ENCODE measurements at regions not wholly inside any gene's neighbourhood (a gene's known extent, or its start where the extent isn't known, plus 50 kb on each side); places are given as distances from the start of the nearest gene placed in this dataset.
A peak's percentile ranks its signal among the peaks of the same experiment; 100 is the strongest.
"Not testable (repeated sequence)": the region's sequence is repeated elsewhere in the genome, so short reads cannot be mapped to it uniquely, and the experiment has no call there.

- Histone ChIP-seq H3K27me3 (ENCODE audit: control insufficient read depth in 3 of 3, insufficient read depth in 3 of 3, low read length in 3 of 3) (no peaks in the 10 kb centered on the region), H3K9ac (ENCODE audit: low read depth in 1 of 3, low read length in 3 of 3) (no peak overlapping the region), H3K4me1 (ENCODE audit: control insufficient read depth in 3 of 3, insufficient read depth in 3 of 3, low read length in 3 of 3) (peaks cover 0 to 2% (median 0%) of the 10 kb centered on the region in 3 donors), H3K27ac (ENCODE audit: low read depth, low read length) (peak overlapping the region; percentile 58), H3K36me3 (ENCODE audit: control insufficient read depth in 3 of 3, insufficient read depth in 3 of 3, low read length in 3 of 3) (no peaks in the 10 kb centered on the region), H3K9me3 (ENCODE audit: control insufficient read depth in 3 of 3, low read length in 3 of 3) (no peaks in the 10 kb centered on the region), H3K4me3 (ENCODE audit: low read length in 3 of 3) (no peak overlapping the region)
Measured at GRCh38 chr3:153221748-153222162, 59.7 kb downstream of the RAP2B start.

GRCh38 chr3:153226877-153227276 lies 64.9 kb downstream of the RAP2B start:
- not testable (repeated sequence) for H3K36me3 ChIP-seq (ENCODE audit: control insufficient read depth in 3 of 3, insufficient read depth in 3 of 3, low read length in 3 of 3); H3K9ac ChIP-seq (ENCODE audit: low read depth in 1 of 3, low read length in 3 of 3); H3K27me3 ChIP-seq (ENCODE audit: control insufficient read depth in 3 of 3, insufficient read depth in 3 of 3, low read length in 3 of 3); H3K9me3 ChIP-seq (ENCODE audit: control insufficient read depth in 3 of 3, low read length in 3 of 3); H3K27ac ChIP-seq (ENCODE audit: low read depth, low read length); H3K4me3 ChIP-seq (ENCODE audit: low read length in 3 of 3); H3K4me1 ChIP-seq (ENCODE audit: control insufficient read depth in 3 of 3, insufficient read depth in 3 of 3, low read length in 3 of 3)

GRCh38 chr3:153230427-153230826 lies 68.4 kb downstream of the RAP2B start:
- not testable (repeated sequence) for H3K4me3 ChIP-seq (ENCODE audit: low read length in 3 of 3); H3K36me3 ChIP-seq (ENCODE audit: control insufficient read depth in 3 of 3, insufficient read depth in 3 of 3, low read length in 3 of 3); H3K4me1 ChIP-seq (ENCODE audit: control insufficient read depth in 3 of 3, insufficient read depth in 3 of 3, low read length in 3 of 3)

GRCh38 chr3:153231245-153231644 lies 69.2 kb downstream of the RAP2B start:
- H3K27ac ChIP-seq (ENCODE audit: low read depth, low read length); H3K27me3 ChIP-seq (ENCODE audit: control insufficient read depth in 3 of 3, insufficient read depth in 3 of 3, low read length in 3 of 3); H3K36me3 ChIP-seq (ENCODE audit: control insufficient read depth in 3 of 3, insufficient read depth in 3 of 3, low read length in 3 of 3); H3K9ac ChIP-seq (ENCODE audit: low read depth in 1 of 3, low read length in 3 of 3); H3K4me1 ChIP-seq (ENCODE audit: control insufficient read depth in 3 of 3, insufficient read depth in 3 of 3, low read length in 3 of 3); H3K4me3 ChIP-seq (ENCODE audit: low read length in 3 of 3); H3K9me3 ChIP-seq (ENCODE audit: control insufficient read depth in 3 of 3, low read length in 3 of 3): not testable (repeated sequence)

More at GRCh38 chr3:153230427-153230826, 68.4 kb downstream of the RAP2B start:
- H3K9me3 ChIP-seq (ENCODE audit: control insufficient read depth in 3 of 3, low read length in 3 of 3); H3K27ac ChIP-seq (ENCODE audit: low read depth, low read length); H3K9ac ChIP-seq (ENCODE audit: low read depth in 1 of 3, low read length in 3 of 3); H3K27me3 ChIP-seq (ENCODE audit: control insufficient read depth in 3 of 3, insufficient read depth in 3 of 3, low read length in 3 of 3): not testable (repeated sequence)

- not testable (repeated sequence) for H3K4me3 ChIP-seq (ENCODE audit: low read length in 3 of 3); H3K27me3 ChIP-seq (ENCODE audit: control insufficient read depth in 3 of 3, insufficient read depth in 3 of 3, low read length in 3 of 3); H3K9me3 ChIP-seq (ENCODE audit: control insufficient read depth in 3 of 3, low read length in 3 of 3); H3K4me1 ChIP-seq (ENCODE audit: control insufficient read depth in 3 of 3, insufficient read depth in 3 of 3, low read length in 3 of 3); H3K9ac ChIP-seq (ENCODE audit: low read depth in 1 of 3, low read length in 3 of 3); H3K27ac ChIP-seq (ENCODE audit: low read depth, low read length); H3K36me3 ChIP-seq (ENCODE audit: control insufficient read depth in 3 of 3, insufficient read depth in 3 of 3, low read length in 3 of 3)
Measured at GRCh38 chr3:153232050-153232752, 70.2 kb downstream of the RAP2B start.

- no peaks in the 10 kb centered on the region for H3K36me3 ChIP-seq (ENCODE audit: control insufficient read depth in 3 of 3, insufficient read depth in 3 of 3, low read length in 3 of 3)
- no peaks in the 10 kb centered on the region for H3K9me3 ChIP-seq (ENCODE audit: control insufficient read depth in 3 of 3, low read length in 3 of 3)
- H3K27ac ChIP-seq (ENCODE audit: low read depth, low read length), result no peak overlapping the region
- no peak overlapping the region for H3K4me3 ChIP-seq (ENCODE audit: low read length in 3 of 3)
- no peaks in the 10 kb centered on the region for H3K4me1 ChIP-seq (ENCODE audit: control insufficient read depth in 3 of 3, insufficient read depth in 3 of 3, low read length in 3 of 3)
- H3K27me3 ChIP-seq (ENCODE audit: control insufficient read depth in 3 of 3, insufficient read depth in 3 of 3, low read length in 3 of 3), result no peaks in the 10 kb centered on the region
- H3K9ac ChIP-seq (ENCODE audit: low read depth in 1 of 3, low read length in 3 of 3), result no peak overlapping the region
Measured at GRCh38 chr3:153232851-153233271, 70.8 kb downstream of the RAP2B start.

- no peaks in the 10 kb centered on the region for H3K27me3 ChIP-seq (ENCODE audit: control insufficient read depth in 3 of 3, insufficient read depth in 3 of 3, low read length in 3 of 3)
- no peaks in the 10 kb centered on the region for H3K36me3 ChIP-seq (ENCODE audit: control insufficient read depth in 3 of 3, insufficient read depth in 3 of 3, low read length in 3 of 3)
- no peak overlapping the region for H3K4me3 ChIP-seq (ENCODE audit: low read length in 3 of 3)
- no peaks in the 10 kb centered on the region for H3K4me1 ChIP-seq (ENCODE audit: control insufficient read depth in 3 of 3, insufficient read depth in 3 of 3, low read length in 3 of 3)
- no peak overlapping the region for H3K27ac ChIP-seq (ENCODE audit: low read depth, low read length)
- no peaks in the 10 kb centered on the region for H3K9me3 ChIP-seq (ENCODE audit: control insufficient read depth in 3 of 3, low read length in 3 of 3)
- no peak overlapping the region for H3K9ac ChIP-seq (ENCODE audit: low read depth in 1 of 3, low read length in 3 of 3)
Measured at GRCh38 chr3:153233986-153234385, 72.0 kb downstream of the RAP2B start.

- H3K27ac ChIP-seq (ENCODE audit: low read depth, low read length), result no peak overlapping the region
- H3K9ac ChIP-seq (ENCODE audit: low read depth in 1 of 3, low read length in 3 of 3), result no peak overlapping the region
- no peaks in the 10 kb centered on the region for H3K9me3 ChIP-seq (ENCODE audit: control insufficient read depth in 3 of 3, low read length in 3 of 3)
- no peaks in the 10 kb centered on the region for H3K36me3 ChIP-seq (ENCODE audit: control insufficient read depth in 3 of 3, insufficient read depth in 3 of 3, low read length in 3 of 3)
- no peaks in the 10 kb centered on the region for H3K27me3 ChIP-seq (ENCODE audit: control insufficient read depth in 3 of 3, insufficient read depth in 3 of 3, low read length in 3 of 3)
- no peaks in the 10 kb centered on the region for H3K4me1 ChIP-seq (ENCODE audit: control insufficient read depth in 3 of 3, insufficient read depth in 3 of 3, low read length in 3 of 3)
- H3K4me3 ChIP-seq (ENCODE audit: low read length in 3 of 3), result no peak overlapping the region
Measured at GRCh38 chr3:153242896-153243295, 80.9 kb downstream of the RAP2B start.

GRCh38 chr3:153244961-153245360 lies 82.9 kb downstream of the RAP2B start:
- Histone ChIP-seq H3K4me1 (ENCODE audit: control insufficient read depth in 3 of 3, insufficient read depth in 3 of 3, low read length in 3 of 3) (no peaks in the 10 kb centered on the region), H3K27ac (ENCODE audit: low read depth, low read length) (no peak overlapping the region), H3K9me3 (ENCODE audit: control insufficient read depth in 3 of 3, low read length in 3 of 3) (no peaks in the 10 kb centered on the region), H3K9ac (ENCODE audit: low read depth in 1 of 3, low read length in 3 of 3) (no peak overlapping the region), H3K27me3 (ENCODE audit: control insufficient read depth in 3 of 3, insufficient read depth in 3 of 3, low read length in 3 of 3) (no peaks in the 10 kb centered on the region), H3K4me3 (ENCODE audit: low read length in 3 of 3) (no peak overlapping the region), H3K36me3 (ENCODE audit: control insufficient read depth in 3 of 3, insufficient read depth in 3 of 3, low read length in 3 of 3) (no peaks in the 10 kb centered on the region)

GRCh38 chr3:153245661-153246060 lies 83.6 kb downstream of the RAP2B start:
- Histone ChIP-seq H3K27ac (ENCODE audit: low read depth, low read length) (no peak overlapping the region), H3K4me3 (ENCODE audit: low read length in 3 of 3) (no peak overlapping the region), H3K9me3 (ENCODE audit: control insufficient read depth in 3 of 3, low read length in 3 of 3) (no peaks in the 10 kb centered on the region), H3K4me1 (ENCODE audit: control insufficient read depth in 3 of 3, insufficient read depth in 3 of 3, low read length in 3 of 3) (no peaks in the 10 kb centered on the region), H3K9ac (ENCODE audit: low read depth in 1 of 3, low read length in 3 of 3) (no peak overlapping the region), H3K27me3 (ENCODE audit: control insufficient read depth in 3 of 3, insufficient read depth in 3 of 3, low read length in 3 of 3) (no peaks in the 10 kb centered on the region), H3K36me3 (ENCODE audit: control insufficient read depth in 3 of 3, insufficient read depth in 3 of 3, low read length in 3 of 3) (no peaks in the 10 kb centered on the region)
